ENCODE measurements at regions not wholly inside any gene's neighbourhood (a gene's known extent, or its start where the extent isn't known, plus 50 kb on each side); places are given as distances from the start of the nearest gene placed in this dataset.
"Not testable (repeated sequence)": the region's sequence is repeated elsewhere in the genome, so short reads cannot be mapped to it uniquely, and the experiment has no call there.

- Histone ChIP-seq H3K9me3 (no peaks in the 10 kb centered on the region), H3K27me3 (no peaks in the 10 kb centered on the region), H3K4me3 (no peak overlapping the region), H3K27ac (no peak overlapping the region), H3K4me1 (peaks cover 0 to 9% (median 2%) of the 10 kb centered on the region in 4 donors), H3K36me3 (no peaks in the 10 kb centered on the region)
- no peak for DNase-seq
- 90 to 94% methylated on average over 1 to 2 of the region's 2 CpGs for WGBS, 2 donors (ENCODE audit: low coverage in 1 of 2)
- no peak for TF ChIP-seq EP300 (IDR thresholded peaks at IDR 0.05; ENCODE audit: low read depth)
- TF ChIP-seq, protein P1, sequence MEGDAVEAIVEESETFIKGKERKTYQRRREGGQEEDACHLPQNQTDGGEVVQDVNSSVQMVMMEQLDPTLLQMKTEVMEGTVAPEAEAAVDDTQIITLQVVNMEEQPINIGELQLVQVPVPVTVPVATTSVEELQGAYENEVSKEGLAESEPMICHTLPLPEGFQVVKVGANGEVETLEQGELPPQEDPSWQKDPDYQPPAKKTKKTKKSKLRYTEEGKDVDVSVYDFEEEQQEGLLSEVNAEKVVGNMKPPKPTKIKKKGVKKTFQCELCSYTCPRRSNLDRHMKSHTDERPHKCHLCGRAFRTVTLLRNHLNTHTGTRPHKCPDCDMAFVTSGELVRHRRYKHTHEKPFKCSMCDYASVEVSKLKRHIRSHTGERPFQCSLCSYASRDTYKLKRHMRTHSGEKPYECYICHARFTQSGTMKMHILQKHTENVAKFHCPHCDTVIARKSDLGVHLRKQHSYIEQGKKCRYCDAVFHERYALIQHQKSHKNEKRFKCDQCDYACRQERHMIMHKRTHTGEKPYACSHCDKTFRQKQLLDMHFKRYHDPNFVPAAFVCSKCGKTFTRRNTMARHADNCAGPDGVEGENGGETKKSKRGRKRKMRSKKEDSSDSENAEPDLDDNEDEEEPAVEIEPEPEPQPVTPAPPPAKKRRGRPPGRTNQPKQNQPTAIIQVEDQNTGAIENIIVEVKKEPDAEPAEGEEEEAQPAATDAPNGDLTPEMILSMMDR (IDR thresholded peaks at IDR 0.05) = no peak
- TF ChIP-seq POLR2A (IDR thresholded peaks at IDR 0.05) = no peak
- TF ChIP-seq POLR2AphosphoS5 (IDR thresholded peaks at IDR 0.05) = no peak
- intact Hi-C loops (cut with DNase I; ENCODE audit: low total_unique reads) = no loop called here
- in situ Hi-C loops (cut with MboI; ENCODE audit: low pct_ligation_motif_present in 1 of 4, low pct_unique_long_range_greater_than_20kb in 1 of 4, low sequenced_read_pairs in 3 of 4) = no loop called here
Observed at GRCh38 chr15:67948215-67948614, 105.9 kb upstream of the PIAS1 start.

DNA sequence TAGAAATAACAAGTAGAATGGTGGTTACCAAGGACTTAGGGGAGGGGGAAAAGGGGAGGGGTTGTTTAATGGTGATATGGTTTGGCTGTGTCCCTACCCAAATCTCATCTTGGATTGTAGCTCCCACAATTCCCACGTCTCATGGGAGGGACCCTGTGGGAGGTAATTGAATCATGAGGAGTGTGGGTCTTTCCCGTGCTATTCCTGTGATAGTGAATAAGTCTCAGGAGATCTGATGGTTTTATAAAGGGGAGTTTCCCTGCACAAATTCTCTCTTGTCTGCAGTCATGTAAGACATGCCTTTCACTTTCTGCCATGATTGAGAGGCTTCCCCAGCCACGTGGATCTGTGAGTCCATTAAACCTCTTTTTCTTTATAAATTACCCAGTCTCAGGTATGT lies 102.9 kb upstream of the PIAS1 start:
- in situ Hi-C loops (cut with MboI; ENCODE audit: low pct_ligation_motif_present in 1 of 4, low pct_unique_long_range_greater_than_20kb in 1 of 4, low sequenced_read_pairs in 3 of 4) = not testable (repeated sequence)

GRCh38 chr15:67953299-67953698 lies 100.8 kb upstream of the PIAS1 start:
- in situ Hi-C loops (cut with MboI; ENCODE audit: low pct_ligation_motif_present in 1 of 4, low pct_unique_long_range_greater_than_20kb in 1 of 4, low sequenced_read_pairs in 3 of 4) = no loop called here
- intact Hi-C loops (cut with DNase I; ENCODE audit: low total_unique reads) = no loop called here
- WGBS, 2 donors (ENCODE audit: low coverage in 1 of 2) = 85 to 100% methylated on average over 2 of the region's 2 CpGs

More for the DNA sequence above, 102.9 kb upstream of the PIAS1 start:
- 76 to 77% methylated on average over 2 to 3 of the region's 3 CpGs for WGBS, 2 donors (ENCODE audit: low coverage in 1 of 2)
- H3K27me3 ChIP-seq; intact Hi-C loops (cut with DNase I; ENCODE audit: low total_unique reads); H3K36me3 ChIP-seq; H3K4me3 ChIP-seq; H3K9me3 ChIP-seq; H3K4me1 ChIP-seq; DNase-seq; H3K27ac ChIP-seq: not testable (repeated sequence)

DNA sequence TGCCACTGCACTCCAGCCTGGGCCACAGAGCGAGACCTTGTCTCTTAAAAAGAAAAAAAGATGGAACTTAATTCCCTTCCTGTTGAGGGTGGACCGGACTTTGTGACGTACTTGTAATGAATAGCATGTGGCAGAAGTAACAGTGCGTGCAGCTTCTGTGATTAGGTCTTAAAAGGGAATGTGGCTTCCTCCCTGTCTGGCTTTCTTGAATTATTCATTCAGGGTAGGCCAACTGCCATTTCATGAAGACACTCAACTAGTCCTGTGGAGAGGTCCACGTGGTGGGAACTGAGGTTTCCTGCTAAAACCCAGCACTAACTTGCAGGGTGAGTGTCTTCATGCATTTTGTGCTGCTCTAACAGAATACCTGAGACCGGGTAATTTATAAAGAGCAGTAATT lies 98.9 kb upstream of the PIAS1 start:
- Histone ChIP-seq H3K4me3 (no peak overlapping the region), H3K4me1 (no peaks in the 10 kb centered on the region), H3K9me3 (no peaks in the 10 kb centered on the region), H3K36me3 (no peaks in the 10 kb centered on the region), H3K27me3 (no peaks in the 10 kb centered on the region), H3K27ac (no peak overlapping the region)
- TF ChIP-seq, protein P1 (IDR thresholded peaks at IDR 0.05) = no peak
- TF ChIP-seq EP300 (IDR thresholded peaks at IDR 0.05; ENCODE audit: low read depth) = no peak
- no peak for TF ChIP-seq POLR2AphosphoS5 (IDR thresholded peaks at IDR 0.05)
- intact Hi-C loops (cut with DNase I; ENCODE audit: low total_unique reads) (no loop called here), in situ Hi-C loops (cut with MboI; ENCODE audit: low pct_ligation_motif_present in 1 of 4, low pct_unique_long_range_greater_than_20kb in 1 of 4, low sequenced_read_pairs in 3 of 4) (no loop called here)
- DNase-seq = no peak
- WGBS, 2 donors (ENCODE audit: low coverage in 1 of 2) = 71 to 76% methylated on average over 5 to 6 of the region's 6 CpGs

More at GRCh38 chr15:67953299-67953698, 100.8 kb upstream of the PIAS1 start:
- H3K4me1 ChIP-seq = no peaks in the 10 kb centered on the region
- H3K4me3 ChIP-seq = no peak overlapping the region
- no peak overlapping the region for H3K27ac ChIP-seq
- no peaks in the 10 kb centered on the region for H3K9me3 ChIP-seq
- H3K36me3 ChIP-seq = no peaks in the 10 kb centered on the region
- H3K27me3 ChIP-seq = no peaks in the 10 kb centered on the region
- TF ChIP-seq POLR2AphosphoS5 (IDR thresholded peaks at IDR 0.05) = no peak
- no peak for TF ChIP-seq POLR2A (IDR thresholded peaks at IDR 0.05)
- no peak for DNase-seq

GRCh38 chr15:67957435-67958132 lies 96.5 kb upstream of the PIAS1 start:
- no peak for DNase-seq
- no peak overlapping the region for H3K4me3 ChIP-seq
- 73% methylated on average over 2 of the region's 2 CpGs; no CpG with 5 or more reads in 1 of the 2 donors for WGBS, 2 donors (ENCODE audit: low coverage in 1 of 2)
- H3K27ac ChIP-seq = no peak overlapping the region
- no peaks in the 10 kb centered on the region for H3K9me3 ChIP-seq
- no peaks in the 10 kb centered on the region for H3K4me1 ChIP-seq
- TF ChIP-seq POLR2AphosphoS5 (IDR thresholded peaks at IDR 0.05) (no peak), POLR2A (IDR thresholded peaks at IDR 0.05) (no peak), EP300 (IDR thresholded peaks at IDR 0.05; ENCODE audit: low read depth) (no peak)
- TF ChIP-seq, protein P1 (IDR thresholded peaks at IDR 0.05) = no peak
- no peaks in the 10 kb centered on the region for H3K27me3 ChIP-seq
- in situ Hi-C loops (cut with MboI; ENCODE audit: low pct_ligation_motif_present in 1 of 4, low pct_unique_long_range_greater_than_20kb in 1 of 4, low sequenced_read_pairs in 3 of 4) = no loop called here
- intact Hi-C loops (cut with DNase I; ENCODE audit: low total_unique reads) = no loop called here
- H3K36me3 ChIP-seq = no peaks in the 10 kb centered on the region
